ENCODE measurements at regions not wholly inside any gene's neighbourhood (a gene's known extent, or its start where the extent isn't known, plus 50 kb on each side); places are given as distances from the start of the nearest gene placed in this dataset.

- BruUV-seq (replicated peaks), result no TSS peak
- CTCF ChIA-PET, result no interaction called here
- peaks cover 7% of the 10 kb centered on the region; the same call in 1 of the 2 replicates for H3K9me3 ChIP-seq (ENCODE audit: low read length)
- intact Hi-C loops (cut with micrococcal nuclease), result no loop called here
- no peak for ATAC-seq
- no peaks in the 10 kb centered on the region for H3K79me2 ChIP-seq (ENCODE audit: low read length)
- no peak overlapping the region for H3K4me2 ChIP-seq (ENCODE audit: low read length)
- POLR2A ChIA-PET (ENCODE audit: unreplicated experiment), result no interaction called here
- H3K36me3 ChIP-seq (ENCODE audit: low read depth, low read length), result no peaks in the 10 kb centered on the region
- no peaks in the 10 kb centered on the region for H4K20me1 ChIP-seq (ENCODE audit: low read length)
- no peaks in the 10 kb centered on the region for H3K4me1 ChIP-seq (ENCODE audit: insufficient read depth, low read length)
- no peak for DNase-seq
- no peak overlapping the region for H3K27ac ChIP-seq (ENCODE audit: low read length)
- H3F3A ChIP-seq (ENCODE audit: low read length, unreplicated experiment), result no peaks in the 10 kb centered on the region
- no peaks in the 10 kb centered on the region for H3K27me3 ChIP-seq (ENCODE audit: low read length)
- H3K4me3 ChIP-seq (ENCODE audit: low read length), result no peak overlapping the region
- no peaks in the 10 kb centered on the region for H3K9me2 ChIP-seq (replicated peaks; ENCODE audit: low read length)
- no peak overlapping the region for H2AFZ ChIP-seq (ENCODE audit: low read length)
- no peak overlapping the region for H3K9ac ChIP-seq (ENCODE audit: low read length)
- TF ChIP-seq EZH2phosphoT487 (IDR thresholded peaks at IDR 0.05; ENCODE audit: borderline replicate concordance, low read length) (no peak), EZH2 (IDR thresholded peaks at IDR 0.05; ENCODE audit: low read length, unreplicated experiment) (no peak), CTCF (conservative IDR thresholded peaks at IDR 0.05; ENCODE audit: low read depth, low read length) (no peak)
Observed at GRCh38 chr3:62982795-62983455, 107.7 kb upstream of the CADPS start.

- Histone ChIP-seq H3F3A (ENCODE audit: low read length, unreplicated experiment) (no peaks in the 10 kb centered on the region), H3K9ac (ENCODE audit: low read length) (no peak overlapping the region), H3K9me2 (replicated peaks; ENCODE audit: low read length) (no peaks in the 10 kb centered on the region), H3K79me2 (ENCODE audit: low read length) (no peaks in the 10 kb centered on the region), H4K20me1 (ENCODE audit: low read length) (no peaks in the 10 kb centered on the region), H2AFZ (ENCODE audit: low read length) (no peak overlapping the region), H3K27me3 (ENCODE audit: low read length) (no peaks in the 10 kb centered on the region), H3K9me3 (ENCODE audit: low read length) (peaks cover 13% of the 10 kb centered on the region; the same call in 1 of the 2 replicates), H3K27ac (ENCODE audit: low read length) (no peak overlapping the region), H3K36me3 (ENCODE audit: low read depth, low read length) (no peaks in the 10 kb centered on the region), H3K4me1 (ENCODE audit: insufficient read depth, low read length) (no peaks in the 10 kb centered on the region), H3K4me2 (ENCODE audit: low read length) (no peak overlapping the region), H3K4me3 (ENCODE audit: low read length) (no peak overlapping the region)
- ChIA-PET POLR2A (ENCODE audit: unreplicated experiment) (no interaction called here), CTCF (no interaction called here)
- no peak for ATAC-seq
- no TSS peak for BruUV-seq (replicated peaks)
- no peak for TF ChIP-seq EZH2 (IDR thresholded peaks at IDR 0.05; ENCODE audit: low read length, unreplicated experiment)
- DNase-seq, result no peak
- intact Hi-C loops (cut with micrococcal nuclease), result no loop called here
Observed at GRCh38 chr3:62986061-62986460, 110.8 kb upstream of the CADPS start.

- intact Hi-C loops (cut with micrococcal nuclease), result no loop called here
- POLR2A ChIA-PET (ENCODE audit: unreplicated experiment), result no interaction called here
- BruUV-seq (replicated peaks), result no TSS peak
- Histone ChIP-seq H2AFZ (ENCODE audit: low read length) (no peak overlapping the region), H3K4me2 (ENCODE audit: low read length) (no peak overlapping the region), H3K4me1 (ENCODE audit: insufficient read depth, low read length) (no peaks in the 10 kb centered on the region), H3K36me3 (ENCODE audit: low read depth, low read length) (no peaks in the 10 kb centered on the region), H3K79me2 (ENCODE audit: low read length) (no peaks in the 10 kb centered on the region), H4K20me1 (ENCODE audit: low read length) (no peaks in the 10 kb centered on the region), H3K27me3 (ENCODE audit: low read length) (no peaks in the 10 kb centered on the region), H3K9me3 (ENCODE audit: low read length) (peaks cover 13% of the 10 kb centered on the region; the same call in 1 of the 2 replicates), H3K9me2 (replicated peaks; ENCODE audit: low read length) (no peaks in the 10 kb centered on the region), H3K27ac (ENCODE audit: low read length) (no peak overlapping the region), H3K9ac (ENCODE audit: low read length) (no peak overlapping the region), H3K4me3 (ENCODE audit: low read length) (no peak overlapping the region), H3F3A (ENCODE audit: low read length, unreplicated experiment) (no peaks in the 10 kb centered on the region)
- DNase-seq (no peak), ATAC-seq (no peak)
- CTCF ChIA-PET, result no interaction called here
- TF ChIP-seq EZH2 (IDR thresholded peaks at IDR 0.05; ENCODE audit: low read length, unreplicated experiment), result no peak
- no peak for TF ChIP-seq EZH2phosphoT487 (IDR thresholded peaks at IDR 0.05; ENCODE audit: borderline replicate concordance, low read length)
- no peak for TF ChIP-seq CTCF (conservative IDR thresholded peaks at IDR 0.05; ENCODE audit: low read depth, low read length)
Observed at GRCh38 chr3:62987721-62988120, 112.5 kb upstream of the CADPS start.

Measured in PC-3 (cell line).